ENCODE measurements at regions not wholly inside any gene's neighbourhood (a gene's known extent, or its start where the extent isn't known, plus 50 kb on each side); places are given as distances from the start of the nearest gene placed in this dataset.
"Not testable (repeated sequence)": the region's sequence is repeated elsewhere in the genome, so short reads cannot be mapped to it uniquely, and the experiment has no call there.

DNA sequence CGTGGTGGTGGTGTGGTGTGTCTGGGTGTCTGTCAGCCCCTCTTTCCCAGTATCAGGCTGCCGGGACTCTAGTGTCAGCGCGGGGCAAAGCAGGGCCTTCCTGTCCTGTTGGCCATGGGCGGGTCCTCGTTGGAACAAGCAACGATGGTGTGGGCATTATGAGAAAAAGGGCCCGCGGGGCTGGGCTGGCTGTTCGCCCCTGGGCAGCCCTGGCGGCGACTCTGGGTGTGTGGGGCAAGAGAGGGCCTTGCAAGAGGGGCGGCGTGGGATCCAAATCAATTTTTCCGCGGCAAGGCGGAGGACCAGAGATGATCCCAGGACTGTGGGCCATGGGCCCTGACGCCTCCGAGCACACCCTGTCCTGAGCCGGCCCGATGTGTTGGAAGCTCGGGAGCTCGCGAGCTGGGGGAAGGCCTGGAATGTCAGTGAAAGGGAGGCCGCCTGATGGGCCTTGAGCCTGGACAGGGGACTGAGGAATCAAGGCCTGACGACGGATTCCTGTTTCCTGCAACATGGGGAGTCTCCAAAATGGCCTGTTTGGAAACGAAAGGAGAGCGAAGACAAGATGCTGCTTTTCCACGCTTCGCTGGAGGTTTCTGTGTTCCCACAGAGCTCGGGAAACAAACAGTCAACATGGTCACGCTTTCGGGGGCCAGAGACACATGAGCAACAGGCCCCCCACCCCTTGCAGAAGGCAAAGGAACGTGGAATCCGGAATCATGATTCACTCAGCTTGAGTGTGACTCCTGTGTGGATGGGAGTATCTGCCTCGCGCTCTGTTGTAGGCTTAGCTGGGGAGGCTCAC, 364.7 kb upstream of the DEFB115 start:
- no peak for FAIRE-seq
- WGBS, 2 donors: 39 to 53% methylated on average over 35 to 38 of the region's 38 CpGs
- no peak overlapping the region for H3K4me3 ChIP-seq
- no peak overlapping the region for H3K27ac ChIP-seq
- no peak for DNase-seq
- intact Hi-C loops (cut with DNase I): no loop called here
- H3K9me3 ChIP-seq: no peaks in the 10 kb centered on the region
- H3K27me3 ChIP-seq: no peaks in the 10 kb centered on the region
- no peaks in the 10 kb centered on the region for H3K36me3 ChIP-seq
- TF ChIP-seq, protein P1, sequence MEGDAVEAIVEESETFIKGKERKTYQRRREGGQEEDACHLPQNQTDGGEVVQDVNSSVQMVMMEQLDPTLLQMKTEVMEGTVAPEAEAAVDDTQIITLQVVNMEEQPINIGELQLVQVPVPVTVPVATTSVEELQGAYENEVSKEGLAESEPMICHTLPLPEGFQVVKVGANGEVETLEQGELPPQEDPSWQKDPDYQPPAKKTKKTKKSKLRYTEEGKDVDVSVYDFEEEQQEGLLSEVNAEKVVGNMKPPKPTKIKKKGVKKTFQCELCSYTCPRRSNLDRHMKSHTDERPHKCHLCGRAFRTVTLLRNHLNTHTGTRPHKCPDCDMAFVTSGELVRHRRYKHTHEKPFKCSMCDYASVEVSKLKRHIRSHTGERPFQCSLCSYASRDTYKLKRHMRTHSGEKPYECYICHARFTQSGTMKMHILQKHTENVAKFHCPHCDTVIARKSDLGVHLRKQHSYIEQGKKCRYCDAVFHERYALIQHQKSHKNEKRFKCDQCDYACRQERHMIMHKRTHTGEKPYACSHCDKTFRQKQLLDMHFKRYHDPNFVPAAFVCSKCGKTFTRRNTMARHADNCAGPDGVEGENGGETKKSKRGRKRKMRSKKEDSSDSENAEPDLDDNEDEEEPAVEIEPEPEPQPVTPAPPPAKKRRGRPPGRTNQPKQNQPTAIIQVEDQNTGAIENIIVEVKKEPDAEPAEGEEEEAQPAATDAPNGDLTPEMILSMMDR (IDR thresholded peaks at IDR 0.05): no peak
- H3K4me1 ChIP-seq: no peaks in the 10 kb centered on the region
- no peak for ATAC-seq

DNA sequence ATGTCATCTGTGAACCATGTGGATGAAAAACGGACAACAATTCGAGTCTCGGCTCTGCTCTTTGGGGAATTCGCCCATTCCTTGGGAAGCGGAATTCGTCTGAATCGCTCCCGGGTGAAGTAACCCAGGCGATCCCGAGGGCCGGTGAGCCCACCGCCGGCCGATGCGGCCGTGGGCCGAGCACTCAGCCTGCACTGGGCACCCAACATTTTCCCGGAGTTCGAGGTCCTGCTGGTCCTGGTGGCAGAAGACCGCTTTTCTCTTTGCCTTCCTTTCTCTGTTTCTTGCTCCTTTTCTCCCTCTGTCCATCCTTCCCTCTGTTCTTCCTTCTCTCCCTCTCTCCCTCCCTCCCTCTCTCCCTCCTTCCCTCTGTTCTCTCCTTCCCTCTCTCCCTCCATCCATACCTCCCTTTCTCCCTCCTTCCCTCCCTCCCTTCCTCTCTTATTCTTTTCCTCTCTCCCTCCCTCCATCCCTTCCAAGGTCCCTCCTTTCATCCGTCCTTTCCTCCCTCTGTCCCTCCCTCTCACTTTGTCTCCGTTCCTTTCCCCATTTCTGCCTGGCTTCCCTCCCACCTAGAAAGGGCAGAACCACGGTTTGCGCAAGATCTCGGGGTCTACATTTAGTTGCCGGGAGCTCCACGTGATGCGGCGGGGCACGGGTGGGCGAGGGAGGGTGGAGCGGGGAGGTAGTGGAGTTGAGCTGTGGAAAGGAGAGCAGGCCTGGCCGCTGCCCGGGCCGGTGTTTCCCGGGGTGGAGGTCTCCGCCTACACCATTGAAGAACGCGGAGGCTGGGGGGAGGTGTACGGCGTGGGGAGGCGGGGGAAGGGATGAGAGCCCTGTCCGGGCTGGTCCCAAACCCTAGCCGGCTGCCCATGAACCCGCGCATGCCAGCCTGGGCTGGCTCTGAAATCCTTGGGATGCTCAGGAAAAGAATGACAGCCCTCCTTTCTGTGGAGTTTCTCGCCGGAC, 363.8 kb upstream of the DEFB115 start:
- H3K4me3 ChIP-seq; H3K27me3 ChIP-seq; H3K27ac ChIP-seq; intact Hi-C loops (cut with DNase I); FAIRE-seq; H3K9me3 ChIP-seq; H3K4me1 ChIP-seq; DNase-seq; ATAC-seq; H3K36me3 ChIP-seq: not testable (repeated sequence)
- 39 to 54% methylated on average over 44 to 48 of the region's 48 CpGs for WGBS, 2 donors

DNA sequence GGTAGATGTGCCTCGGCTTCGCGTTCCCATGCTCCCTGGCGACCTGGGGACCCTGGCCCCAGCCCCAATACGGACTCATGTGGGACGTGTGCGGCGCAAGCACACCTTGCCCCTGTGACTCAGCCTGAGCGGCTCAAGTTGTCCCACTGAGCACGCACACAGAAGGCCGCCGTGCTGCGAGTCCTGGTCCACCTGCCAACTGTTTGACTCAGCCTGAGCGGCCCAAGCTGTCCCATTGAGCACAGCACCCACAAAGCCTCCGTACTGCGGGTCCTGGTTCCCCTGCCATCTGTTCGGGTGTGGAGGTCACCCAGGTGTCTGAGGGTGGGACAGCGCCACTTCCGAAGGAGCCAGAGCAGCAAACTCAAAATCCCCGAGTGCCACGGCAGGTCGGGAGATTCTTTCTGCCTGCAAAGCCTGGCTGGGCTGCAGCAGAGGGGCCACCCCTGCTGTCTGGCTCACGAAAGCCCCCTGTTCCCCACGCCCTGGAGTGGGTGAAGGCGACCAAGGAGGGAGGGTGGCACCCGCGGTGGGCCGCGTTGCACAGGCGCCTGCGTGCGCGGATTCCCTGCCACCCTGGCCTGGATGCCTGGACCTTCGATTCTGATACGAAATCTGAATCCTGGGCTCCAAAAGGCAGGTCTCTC, 362.6 kb upstream of the DEFB115 start:
- H3K9me3 ChIP-seq; H3K27me3 ChIP-seq; H3K27ac ChIP-seq; H3K4me3 ChIP-seq; H3K36me3 ChIP-seq; H3K4me1 ChIP-seq; FAIRE-seq; DNase-seq; ATAC-seq; intact Hi-C loops (cut with DNase I): not testable (repeated sequence)
- WGBS, 2 donors: 46 to 55% methylated on average over 35 of the region's 35 CpGs

DNA sequence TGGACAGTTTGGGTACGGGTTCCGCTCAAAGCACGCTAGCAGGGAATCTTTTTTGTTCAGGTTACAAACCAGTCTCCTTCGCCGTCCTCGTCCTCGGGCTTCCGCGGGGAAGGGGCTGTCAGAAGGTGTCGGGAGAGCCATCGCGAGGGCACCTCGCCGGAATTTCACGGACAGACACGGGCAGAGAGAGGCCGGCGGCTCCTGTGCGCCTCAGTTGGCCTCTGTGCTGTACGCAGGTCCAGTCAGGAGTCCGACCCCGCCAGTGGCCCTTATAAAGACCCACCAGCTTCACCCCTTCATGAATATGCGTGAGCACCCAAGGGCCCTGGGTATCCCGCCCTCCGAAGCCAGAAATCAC, 362.1 kb upstream of the DEFB115 start:
- not testable (repeated sequence) for DNase-seq, H3K27me3 ChIP-seq

DNA sequence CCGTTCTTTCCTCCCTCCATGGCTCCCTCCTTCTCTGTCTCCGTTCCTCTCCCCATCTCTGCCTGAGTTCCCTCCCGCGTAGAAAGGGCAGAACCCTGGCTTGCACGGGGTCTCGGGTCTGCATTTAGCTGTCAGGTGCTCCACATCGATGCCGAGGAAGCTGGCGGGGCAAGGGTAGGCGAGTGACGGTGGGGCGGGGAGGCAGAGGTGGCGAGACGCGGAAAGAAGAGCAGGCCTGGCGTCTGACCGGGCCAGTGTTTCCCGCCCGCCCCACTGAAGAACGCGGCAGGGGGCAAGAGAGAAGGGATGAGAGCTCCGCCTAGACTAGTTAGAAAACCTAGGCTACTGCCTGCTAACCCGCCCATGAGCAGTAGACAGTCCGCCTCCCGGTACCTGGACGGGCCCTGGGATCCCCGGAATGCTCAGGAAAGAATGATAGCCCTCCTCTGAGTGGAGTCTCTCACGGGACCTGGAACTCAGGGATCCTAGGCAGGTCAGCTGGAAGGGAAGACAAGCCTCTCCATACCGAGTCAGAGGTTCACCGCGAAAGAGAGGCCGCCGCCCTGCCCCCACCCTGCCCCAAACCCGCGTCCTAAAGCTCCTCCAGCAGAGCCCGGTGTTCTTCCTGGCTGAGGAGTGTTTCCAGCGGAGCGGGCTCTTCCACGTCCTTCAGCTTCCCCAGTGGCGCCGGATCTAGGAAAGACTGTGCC, 357.9 kb upstream of the DEFB115 start:
- H3K27me3 ChIP-seq; DNase-seq; H3K36me3 ChIP-seq; H3K4me1 ChIP-seq; H3K4me3 ChIP-seq; FAIRE-seq; H3K9me3 ChIP-seq; H3K27ac ChIP-seq; ATAC-seq; intact Hi-C loops (cut with DNase I): not testable (repeated sequence)
- 31 to 51% methylated on average over 41 of the region's 41 CpGs for WGBS, 2 donors

More for the DNA sequence above, 362.1 kb upstream of the DEFB115 start:
- H3K27ac ChIP-seq; H3K9me3 ChIP-seq; FAIRE-seq; ATAC-seq; H3K4me1 ChIP-seq; H3K36me3 ChIP-seq; H3K4me3 ChIP-seq; intact Hi-C loops (cut with DNase I): not testable (repeated sequence)
- 51 to 52% methylated on average over 22 to 25 of the region's 25 CpGs for WGBS, 2 donors

DNA sequence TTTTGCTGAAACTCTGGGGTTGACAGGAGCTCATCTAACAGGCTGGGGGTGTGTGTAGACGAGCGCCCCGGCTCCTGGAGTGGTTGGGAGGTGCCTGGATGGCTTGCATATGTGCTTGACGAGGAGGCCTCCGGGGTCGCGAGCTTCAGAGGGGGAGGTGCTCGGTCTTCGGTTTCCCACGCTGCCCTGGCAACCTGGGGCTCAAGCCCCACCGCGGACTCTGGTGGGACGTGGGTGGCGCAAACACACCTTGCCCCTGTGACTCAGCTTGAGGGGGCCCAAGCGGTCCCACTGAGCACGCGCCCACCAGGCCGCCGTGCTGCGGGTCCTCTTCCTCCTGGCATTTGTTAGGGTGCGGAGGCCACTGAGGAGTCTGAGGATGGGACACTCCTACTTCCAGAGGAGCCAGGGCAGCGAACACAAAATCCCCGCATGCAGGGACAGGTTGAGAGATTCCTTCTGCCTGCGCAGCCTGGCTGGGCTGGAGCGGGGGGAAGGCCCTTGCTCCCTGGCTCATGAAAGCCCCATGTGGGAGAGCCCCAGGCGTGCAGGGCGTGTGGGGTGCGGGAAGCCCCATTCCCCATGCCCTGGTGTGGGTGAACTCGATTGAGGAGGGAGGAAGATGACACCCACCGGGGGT, 357.3 kb upstream of the DEFB115 start:
- ATAC-seq; H3K27me3 ChIP-seq; H3K4me3 ChIP-seq; H3K27ac ChIP-seq; H3K4me1 ChIP-seq; FAIRE-seq; H3K9me3 ChIP-seq; H3K36me3 ChIP-seq; intact Hi-C loops (cut with DNase I); DNase-seq: not testable (repeated sequence)
- 46 to 51% methylated on average over 30 of the region's 30 CpGs for WGBS, 2 donors

DNA sequence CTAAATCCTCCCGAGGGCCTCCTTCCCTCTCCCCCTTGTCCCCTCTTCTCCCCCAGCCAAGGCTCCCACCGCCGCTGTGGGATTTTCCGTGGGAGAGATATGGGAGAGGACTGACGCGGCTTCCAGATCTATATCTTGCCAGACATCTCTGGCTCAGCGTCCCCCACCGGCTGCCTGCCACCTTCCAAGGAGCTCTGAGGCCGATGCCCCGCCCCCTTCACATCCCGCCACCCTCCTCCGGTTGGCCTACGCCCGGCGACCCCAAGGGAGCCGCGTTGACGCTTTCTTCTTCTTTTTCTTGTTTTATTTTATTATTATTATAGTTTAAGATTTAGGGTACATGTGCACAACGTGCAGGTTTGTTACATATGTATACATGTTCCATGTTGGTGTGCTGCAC, 352.2 kb upstream of the DEFB115 start:
- H3K27ac ChIP-seq; DNase-seq; ATAC-seq; H3K4me1 ChIP-seq; intact Hi-C loops (cut with DNase I); H3K27me3 ChIP-seq; FAIRE-seq; H3K9me3 ChIP-seq; H3K36me3 ChIP-seq; H3K4me3 ChIP-seq: not testable (repeated sequence)
- 87 to 89% methylated on average over 18 to 19 of the region's 19 CpGs for WGBS, 2 donors
